Endometrium (tissue), 2 donors: ENCODE measurements at regions not wholly inside any gene's neighbourhood (a gene's known extent, or its start where the extent isn't known, plus 50 kb on each side); places are given as distances from the start of the nearest gene placed in this dataset.

ENCODE experiments used
- FAIRE-seq: peaks from 2 replicates; lab custom pipeline; 2012; peaks lifted over from hg19 to GRCh38; lab: Jason Lieb, UNC
- donor health status: control.
- donor health status: control.

- FAIRE-seq: no peak
These were observed 54.7 kb upstream of the EGR2 start for GRCh38 chr10:62870866-62871265.

GRCh38 chr10:62869958-62870357, 53.8 kb upstream of the EGR2 start:
- no peak for FAIRE-seq

GRCh38 chr10:62866941-62867340, 50.8 kb upstream of the EGR2 start:
- FAIRE-seq: no peak

- FAIRE-seq: no peak
These were observed 50.3 kb upstream of the EGR2 start for GRCh38 chr10:62866451-62866850.
